Endothelial cell of hepatic sinusoid (primary cell): ENCODE measurements at regions not wholly inside any gene's neighbourhood (a gene's known extent, or its start where the extent isn't known, plus 50 kb on each side); places are given as distances from the start of the nearest gene placed in this dataset.

Experiments
- in situ Hi-C: cut with HindIII; loops from 2 replicates; pipeline ENCODE4 v1.10.0; 2017; ENCODE audit warnings: low sequenced_read_pairs

DNA sequence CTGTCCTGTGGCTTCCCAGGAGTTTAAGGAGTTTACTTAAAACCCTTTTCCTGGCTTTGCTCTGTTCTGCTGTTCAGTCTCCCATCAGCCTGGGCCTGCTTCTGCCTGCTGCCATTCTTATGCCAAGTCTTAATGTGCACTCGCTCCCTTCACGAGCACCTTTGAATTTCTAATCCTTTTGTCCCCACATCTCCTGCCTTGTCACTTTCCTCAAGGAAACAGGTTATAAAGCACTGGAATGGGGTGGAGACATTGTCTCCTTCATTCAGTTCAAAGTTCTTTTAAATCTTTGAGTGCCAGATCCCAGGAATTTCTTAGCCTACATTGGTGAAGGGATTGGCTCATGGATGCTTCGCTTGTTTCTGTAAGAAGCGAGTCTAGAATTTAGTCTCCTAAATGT is 87.2 kb upstream of the LIFR start:
- in situ Hi-C loops, result no loop called here

DNA sequence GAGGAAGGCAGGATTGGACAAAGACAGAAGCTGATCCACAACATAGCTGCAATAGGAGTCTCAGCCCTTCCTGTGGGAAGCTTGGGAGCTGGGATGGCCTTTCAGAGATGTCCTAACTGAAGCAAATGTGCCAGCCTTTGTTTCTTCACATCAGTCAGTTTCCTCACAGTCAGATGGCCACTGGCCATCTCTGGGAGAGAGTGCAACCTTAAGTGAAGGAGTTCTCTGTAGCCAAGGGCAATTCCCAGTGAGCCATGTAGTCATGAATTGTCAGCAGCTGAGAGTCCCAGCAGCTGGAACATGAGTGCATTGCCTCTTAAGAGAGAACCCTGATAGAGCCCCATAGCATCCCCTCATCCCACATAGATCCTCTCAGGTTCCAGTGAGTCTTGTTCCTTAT is 89.1 kb upstream of the LIFR start:
- in situ Hi-C loops, result loop anchor here (5.0 kb wide), 1 partner anchor 88 kb away; the partner anchor contains the start of gene LIFR

DNA sequence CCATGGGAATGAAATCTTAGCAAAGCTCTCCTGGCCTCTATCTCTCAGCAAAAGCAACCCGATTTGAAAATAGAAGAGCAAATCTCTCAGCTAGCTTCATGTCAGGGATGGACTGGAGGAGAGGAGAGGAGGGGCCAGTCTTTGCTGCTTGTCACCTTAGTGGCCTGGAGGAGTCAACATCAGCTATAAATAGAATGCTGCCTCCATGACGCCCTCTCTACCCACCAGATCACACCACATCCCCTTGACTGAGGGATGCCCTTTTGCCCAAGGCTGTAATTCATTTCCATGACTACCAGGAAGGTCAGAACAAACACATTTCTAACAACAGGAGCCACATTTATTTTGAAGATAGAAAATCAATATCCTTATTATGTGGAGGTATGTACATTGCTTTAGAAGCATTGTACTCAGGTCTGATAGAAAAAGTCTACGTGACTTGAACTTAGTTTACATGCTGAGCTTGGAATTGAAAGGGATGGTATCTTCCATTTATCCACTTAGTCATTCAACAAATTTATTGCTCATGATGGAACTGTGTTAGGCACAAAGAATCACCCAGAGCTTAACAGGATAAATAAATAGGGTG is 92.4 kb upstream of the LIFR start:
- in situ Hi-C loops, result loop anchor here (5.0 kb wide), 1 partner anchor 91 kb away; the partner anchor contains the start of gene LIFR

DNA sequence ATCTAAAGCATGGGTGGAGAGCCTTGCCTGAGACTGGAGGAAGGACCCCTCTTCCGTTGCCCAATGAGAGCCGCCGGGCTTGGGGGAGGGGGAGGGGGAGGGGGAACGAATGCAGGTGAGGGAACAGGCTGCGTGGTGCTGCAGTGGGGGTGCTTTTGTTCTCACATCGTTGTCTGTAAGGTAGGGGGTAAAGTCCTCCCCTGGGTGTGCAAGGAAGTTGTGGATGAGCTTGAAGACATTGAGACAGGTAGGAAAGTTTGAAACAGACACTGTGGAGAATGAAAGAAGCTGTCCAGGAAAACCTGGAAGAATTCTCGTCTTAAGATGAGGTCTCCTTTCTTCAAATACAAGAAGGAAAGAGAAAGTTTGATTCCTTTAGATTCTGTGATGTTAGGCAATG is 94.1 kb upstream of the LIFR start:
- in situ Hi-C loops, result loop anchor here (25.0 kb wide), 1 partner anchor 213 kb away; no protein-coding TSS in a partner anchor

DNA sequence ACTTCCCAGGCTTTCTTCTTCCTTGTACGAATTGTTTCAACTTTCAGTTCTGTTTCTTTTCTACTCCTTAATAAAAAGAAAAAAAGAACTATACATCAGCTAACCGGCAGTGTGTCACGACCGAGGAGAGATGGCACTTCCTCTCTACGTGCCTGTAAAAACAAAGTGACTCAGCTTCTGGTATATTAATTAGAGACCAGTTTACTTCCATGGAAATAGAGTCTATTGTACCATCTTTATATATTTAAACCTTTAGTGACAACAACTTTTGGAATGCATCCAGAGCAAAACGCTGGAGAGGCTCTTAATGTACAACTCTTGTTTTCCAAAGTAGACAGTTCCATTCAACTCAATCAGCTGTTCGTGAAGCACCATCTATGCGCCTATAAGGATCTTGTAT is 94.5 kb upstream of the LIFR start:
- in situ Hi-C loops, result loop anchor here (25.0 kb wide), 1 partner anchor 214 kb away; no protein-coding TSS in a partner anchor

DNA sequence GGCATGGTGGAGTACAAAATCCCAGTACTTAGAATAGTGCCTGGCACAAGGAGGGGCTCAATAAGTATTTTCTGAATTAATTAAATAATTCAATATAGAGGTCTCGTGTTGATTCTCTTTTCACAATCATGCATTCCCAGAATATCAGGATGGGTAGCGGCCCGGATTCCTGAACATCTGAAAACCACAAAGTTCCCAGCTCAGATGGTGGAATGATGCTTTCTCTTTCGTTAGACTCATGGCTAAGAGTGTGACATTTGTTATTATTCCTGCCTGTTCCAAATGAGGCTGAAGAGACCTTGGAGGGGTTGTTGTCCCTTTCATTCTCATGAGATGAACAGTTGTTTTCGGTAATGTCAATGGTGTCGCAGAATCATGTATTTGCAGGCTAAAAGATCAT is 95.4 kb upstream of the LIFR start:
- in situ Hi-C loops, result loop anchor here (25.0 kb wide), 1 partner anchor 215 kb away; no protein-coding TSS in a partner anchor

DNA sequence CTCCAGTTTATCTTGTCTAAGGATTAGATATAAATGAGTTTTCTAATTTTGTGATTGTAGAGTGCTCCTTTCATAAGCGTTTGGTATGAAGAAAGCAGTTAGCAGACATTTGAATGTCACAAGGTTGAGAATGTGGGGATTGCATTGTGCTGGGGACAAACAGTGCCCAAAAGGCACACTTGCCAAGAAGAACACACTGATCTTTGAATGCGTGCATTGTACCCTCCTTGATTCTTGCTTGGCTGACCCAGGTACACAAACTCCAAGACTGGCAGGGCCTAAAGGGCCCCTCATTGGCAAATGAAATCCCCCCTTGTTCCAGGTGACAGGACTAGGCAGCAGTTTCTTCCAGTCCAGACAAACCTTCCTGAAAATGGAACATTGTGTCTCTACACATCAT is 96.9 kb upstream of the LIFR start:
- in situ Hi-C loops, result loop anchor here (25.0 kb wide), 1 partner anchor 216 kb away; no protein-coding TSS in a partner anchor

DNA sequence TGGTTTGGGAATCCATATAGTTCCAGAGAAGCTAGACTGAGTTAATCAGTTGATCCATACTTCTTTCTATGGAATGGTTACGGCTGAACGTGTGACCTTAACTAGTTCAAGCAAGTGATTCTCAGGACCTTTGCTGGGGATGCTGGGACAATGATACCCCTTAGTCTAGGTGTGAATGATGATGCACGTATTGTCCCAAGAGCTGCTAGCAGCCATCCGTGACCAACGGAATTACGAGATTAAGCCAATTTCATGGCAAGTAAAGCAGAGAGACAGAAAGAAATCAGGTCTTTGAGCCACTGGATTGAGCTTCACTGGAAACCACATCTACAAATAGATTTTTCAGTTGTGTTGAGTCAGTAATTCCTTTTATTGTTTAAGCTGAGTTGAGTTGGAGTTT is 99.2 kb upstream of the LIFR start:
- in situ Hi-C loops, result loop anchor here (25.0 kb wide), 1 partner anchor 218 kb away; no protein-coding TSS in a partner anchor

DNA sequence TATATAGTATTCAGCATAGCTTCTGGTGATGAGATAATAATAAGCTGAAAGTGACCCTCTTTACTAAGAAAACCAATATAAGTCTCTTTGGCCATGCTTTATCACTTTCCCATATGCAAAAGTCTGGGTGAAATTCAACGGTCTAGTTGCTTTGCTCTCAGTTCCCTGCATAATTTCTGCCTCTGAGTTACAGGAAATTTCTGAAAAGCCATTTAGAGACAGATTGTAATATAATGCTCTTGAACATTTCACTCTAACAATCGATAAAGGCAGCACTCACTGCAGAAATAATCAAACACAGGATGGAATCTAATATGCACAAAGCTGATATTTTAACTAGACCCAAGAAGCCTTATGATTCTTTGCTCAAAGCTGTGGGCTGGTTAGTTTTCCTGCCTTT is 100.1 kb upstream of the LIFR start:
- in situ Hi-C loops, result loop anchor here (25.0 kb wide), 1 partner anchor 219 kb away; no protein-coding TSS in a partner anchor

DNA sequence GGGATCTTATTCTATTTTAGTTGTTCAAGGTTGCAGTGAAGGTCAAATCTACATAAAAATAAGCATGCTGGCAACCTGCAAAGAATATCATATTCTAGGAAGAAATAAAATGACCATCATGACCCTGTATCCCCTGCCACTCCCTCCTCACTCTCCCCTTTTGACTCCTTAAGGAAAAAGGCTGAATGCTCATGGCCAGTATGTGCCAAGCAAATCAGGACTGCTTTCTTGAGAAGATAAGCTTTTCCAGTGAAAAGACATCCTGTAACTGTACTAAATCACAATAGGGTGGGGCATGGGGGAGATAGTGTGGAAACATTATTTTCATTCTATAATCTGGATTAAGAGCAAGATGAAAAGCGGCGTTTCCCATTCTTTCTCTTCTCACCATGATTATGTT is 100.6 kb upstream of the LIFR start:
- in situ Hi-C loops, result loop anchor here (25.0 kb wide), 1 partner anchor 220 kb away; no protein-coding TSS in a partner anchor

DNA sequence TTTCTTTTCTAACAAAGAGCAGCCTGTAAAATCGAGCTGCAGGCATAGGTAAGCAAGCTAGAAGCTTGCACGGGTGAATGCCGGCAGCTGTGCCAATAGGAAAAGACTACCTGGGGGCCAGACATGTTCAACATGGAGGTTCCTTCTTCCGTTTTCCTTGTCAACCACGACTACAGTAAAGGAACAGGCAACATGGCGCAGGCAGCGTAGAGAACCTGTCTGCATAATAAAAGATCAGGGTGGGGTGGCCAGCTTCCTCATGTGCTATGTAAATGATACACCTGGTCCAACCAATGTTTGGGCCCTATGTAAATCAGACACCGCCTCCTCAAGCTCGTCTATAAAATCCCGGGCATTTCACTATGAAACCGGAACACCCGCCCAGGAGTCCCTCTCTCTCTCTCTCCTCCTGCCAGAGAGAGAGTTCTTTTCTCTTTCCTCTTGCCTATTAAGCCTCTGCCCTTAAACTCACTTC is 103.8 kb upstream of the LIFR start:
- in situ Hi-C loops, result loop anchor here (5.0 to 25.0 kb wide), 2 partner anchors 63 to 223 kb away; no protein-coding TSS in a partner anchor

DNA sequence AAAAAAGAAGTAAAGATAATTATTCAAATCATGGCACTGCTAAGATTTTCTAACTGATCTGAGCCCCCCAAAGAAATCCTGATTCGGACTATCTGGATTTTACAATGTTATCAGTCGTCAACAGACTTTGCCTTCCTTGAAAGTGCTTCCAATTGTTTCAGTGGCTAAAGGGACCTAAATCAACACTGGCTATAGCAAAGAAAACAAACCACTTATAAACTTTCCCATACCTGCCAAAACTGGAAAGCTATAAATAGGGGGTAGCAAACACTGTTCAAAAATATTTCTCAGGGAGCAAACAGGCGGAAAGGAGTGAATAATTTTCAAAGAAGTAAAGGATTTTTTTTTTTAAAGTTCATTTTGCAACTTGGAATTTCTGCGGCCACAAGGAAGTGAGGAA is 105.6 kb upstream of the LIFR start:
- in situ Hi-C loops, result loop anchor here (5.0 to 25.0 kb wide), 2 partner anchors 65 to 225 kb away; no protein-coding TSS in a partner anchor

DNA sequence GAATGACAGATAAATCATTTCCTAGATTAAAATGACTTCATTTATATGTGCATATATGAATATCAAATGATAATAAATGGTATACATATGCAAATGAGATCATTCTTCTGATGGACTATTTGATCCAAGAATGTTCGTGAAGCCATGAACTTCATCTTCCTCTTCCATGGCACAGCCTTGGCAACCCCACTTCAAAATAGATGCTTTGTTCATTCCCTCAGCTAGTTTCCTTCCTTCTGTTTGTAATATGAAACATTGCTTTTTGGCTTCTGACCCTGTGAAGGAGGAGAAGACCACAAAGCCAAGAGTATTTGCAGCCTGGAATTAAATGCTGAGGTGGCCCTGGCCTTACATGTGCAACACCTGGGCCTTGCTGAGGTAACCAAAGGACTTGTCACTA is 106.8 kb upstream of the LIFR start:
- in situ Hi-C loops, result loop anchor here (5.0 to 25.0 kb wide), 2 partner anchors 66 to 226 kb away; no protein-coding TSS in a partner anchor

DNA sequence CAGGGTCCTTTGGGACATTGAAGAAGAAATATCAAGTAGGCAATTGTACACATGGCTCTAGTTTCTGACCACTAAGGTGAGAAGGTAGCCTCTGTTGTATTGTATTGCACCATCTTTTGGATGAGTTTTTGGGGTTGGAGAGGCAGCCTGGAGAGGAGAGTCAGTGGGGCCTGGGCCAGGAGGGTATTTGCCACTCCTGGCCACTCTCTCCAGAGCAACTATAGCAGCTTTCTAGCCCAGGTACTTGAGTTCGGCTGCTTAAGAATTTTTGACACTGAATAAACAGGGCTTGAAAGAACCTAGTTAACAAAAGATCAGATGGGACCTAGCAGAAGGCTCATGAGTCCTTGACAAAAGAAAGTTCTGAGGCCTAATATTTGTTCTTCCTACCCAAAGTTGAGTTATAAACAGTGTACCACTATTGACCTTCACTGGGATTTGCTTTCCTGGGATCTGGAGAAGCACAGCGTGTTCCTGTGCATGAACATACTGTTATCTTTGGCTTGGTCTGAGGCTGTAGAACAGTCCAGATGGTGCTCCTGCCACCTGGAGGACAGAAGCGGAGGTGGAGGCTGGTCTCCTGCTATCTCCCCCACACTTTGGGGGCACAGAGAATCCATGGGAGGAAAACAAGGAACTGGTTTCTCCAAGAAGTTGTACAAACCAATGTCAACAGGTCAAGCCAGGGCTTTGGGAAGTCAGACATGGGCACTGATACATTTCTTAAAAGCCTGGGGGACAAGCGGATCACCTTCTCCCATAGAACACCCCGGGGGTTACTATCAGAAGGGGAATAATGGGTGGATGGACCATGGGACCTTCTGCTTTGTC is 110.4 kb upstream of the LIFR start:
- in situ Hi-C loops, result loop anchor here (25.0 kb wide), 1 partner anchor 230 kb away; no protein-coding TSS in a partner anchor

DNA sequence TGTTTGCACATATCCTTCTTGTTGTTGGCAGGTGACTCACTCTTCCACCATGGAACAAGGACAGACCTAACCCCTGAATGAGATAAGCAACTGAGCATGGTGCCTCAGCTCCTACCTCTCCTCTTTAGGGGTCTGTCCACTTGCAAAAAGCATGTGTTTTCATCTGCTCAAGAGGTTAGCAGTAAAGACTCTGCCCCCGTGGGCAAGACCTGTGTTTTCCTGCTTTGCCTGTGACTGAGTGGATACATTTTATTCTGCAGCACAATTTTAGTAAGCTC is 111.0 kb upstream of the LIFR start:
- in situ Hi-C loops, result loop anchor here (25.0 kb wide), 1 partner anchor 230 kb away; no protein-coding TSS in a partner anchor

DNA sequence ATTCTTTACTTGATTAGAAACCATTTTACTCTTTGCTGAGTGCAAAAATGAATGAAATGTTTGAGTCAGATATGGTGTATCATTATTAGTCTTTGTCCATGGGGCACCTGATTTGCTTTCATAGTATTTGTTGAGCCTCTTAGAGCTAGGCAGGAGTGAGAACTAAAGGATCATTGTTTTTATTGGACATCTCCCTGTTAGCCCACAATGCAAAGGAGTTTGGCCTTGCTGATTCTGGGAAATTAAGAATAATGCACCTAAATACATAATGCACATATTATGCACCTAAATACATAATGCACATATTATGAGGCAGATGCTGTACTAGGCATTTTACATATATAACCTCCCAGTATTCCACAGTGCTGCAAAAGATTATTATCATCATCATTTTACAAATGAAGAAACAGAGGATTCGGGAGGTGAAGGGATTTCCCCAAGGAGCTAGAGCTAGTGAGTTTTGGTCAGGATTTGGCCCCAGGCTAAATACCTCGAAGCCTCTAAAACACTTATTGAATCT is 113.0 kb upstream of the LIFR start:
- in situ Hi-C loops, result loop anchor here (25.0 kb wide), 1 partner anchor 232 kb away; no protein-coding TSS in a partner anchor

DNA sequence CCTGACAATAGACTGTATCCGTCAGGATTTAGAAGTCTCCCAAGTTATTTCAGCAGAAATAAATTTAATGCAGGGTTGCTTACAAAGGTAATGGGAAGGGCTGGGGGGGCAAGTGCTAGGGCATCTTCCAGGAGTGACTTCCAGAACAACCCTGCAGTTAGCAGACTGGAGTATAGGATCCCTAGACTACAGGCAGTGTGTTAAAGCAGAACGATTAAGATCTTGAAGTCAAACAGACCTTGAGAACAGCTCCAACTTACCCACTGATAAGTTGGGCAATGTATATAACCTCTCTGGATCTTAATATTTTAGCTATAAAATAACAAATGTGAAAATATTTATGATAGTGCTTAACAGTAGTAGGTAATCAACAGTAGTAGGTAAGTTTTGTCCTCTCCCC is 113.6 kb upstream of the LIFR start:
- in situ Hi-C loops, result loop anchor here (25.0 kb wide), 1 partner anchor 233 kb away; no protein-coding TSS in a partner anchor

DNA sequence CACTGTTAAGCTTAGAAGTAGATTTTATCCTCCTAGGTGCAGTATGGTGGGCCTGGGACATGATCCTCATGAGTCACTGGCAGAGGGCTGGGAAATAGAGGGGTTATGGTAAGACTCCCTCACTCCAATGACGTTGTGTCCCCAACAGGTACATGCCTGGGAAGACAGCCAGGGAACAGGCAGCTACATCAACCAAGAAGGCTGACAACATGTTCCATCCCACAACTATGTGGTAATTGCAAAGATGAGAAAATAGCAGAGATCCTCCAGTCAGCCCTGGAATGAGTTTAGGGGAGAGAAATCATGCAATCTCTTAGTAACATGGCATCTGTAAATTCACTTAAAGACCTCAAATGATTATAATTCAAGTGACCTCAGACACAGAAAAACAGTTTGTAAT is 114.4 kb upstream of the LIFR start:
- in situ Hi-C loops, result loop anchor here (25.0 kb wide), 1 partner anchor 234 kb away; no protein-coding TSS in a partner anchor

DNA sequence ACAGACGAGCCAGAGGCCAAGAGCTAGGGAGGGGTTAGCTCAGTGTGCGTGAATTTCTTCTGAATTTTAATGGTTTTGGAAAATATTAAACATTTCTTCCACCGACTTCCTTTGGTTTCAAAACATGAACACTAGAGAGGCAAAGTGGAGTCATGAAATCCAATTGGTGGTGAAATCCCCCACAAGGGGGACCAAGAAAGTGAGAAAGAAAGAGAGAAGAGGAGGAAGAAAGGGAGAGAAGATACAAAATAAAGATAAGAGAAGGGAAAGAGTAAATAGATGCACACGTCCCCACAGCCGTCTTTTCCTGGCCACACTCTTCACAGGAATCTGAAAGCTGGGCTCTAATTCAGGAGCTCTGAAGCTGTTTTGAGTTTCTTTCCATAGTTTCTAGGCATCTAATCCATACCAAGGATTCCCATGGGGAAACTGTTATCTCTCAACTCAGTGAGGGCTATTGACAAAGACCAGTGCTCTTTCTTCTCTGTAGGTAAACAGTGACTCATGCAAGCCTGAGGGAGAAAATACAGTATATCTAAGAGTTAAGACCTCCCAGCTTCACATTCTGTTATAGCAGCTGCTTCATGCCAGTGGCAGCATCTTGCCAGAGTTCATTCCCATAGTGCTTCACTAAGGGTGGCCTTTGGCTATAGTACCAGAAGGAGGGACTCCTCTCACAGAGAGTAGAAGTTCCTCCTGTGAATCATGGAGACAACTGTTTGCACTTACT is 115.8 kb upstream of the LIFR start:
- in situ Hi-C loops, result loop anchor here (25.0 kb wide), 1 partner anchor 235 kb away; no protein-coding TSS in a partner anchor

DNA sequence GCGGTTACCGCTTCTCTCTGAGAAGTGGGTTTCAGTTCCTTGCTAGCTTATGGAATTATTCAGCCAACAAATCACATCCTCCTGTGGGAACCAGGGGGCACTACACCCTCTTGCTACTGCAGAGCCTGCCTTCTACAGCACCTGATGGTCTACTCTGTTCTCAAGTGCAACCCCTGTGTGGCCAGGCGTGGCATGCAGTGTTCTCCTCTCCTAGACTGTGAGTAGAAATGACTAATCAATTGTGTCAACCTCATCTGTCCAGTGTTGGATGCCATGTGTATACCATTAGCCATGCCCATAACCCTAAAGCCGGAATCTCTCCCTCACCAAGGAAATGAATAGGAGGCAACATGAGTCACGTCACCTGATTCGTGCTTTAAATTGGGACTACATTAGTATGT is 117.2 kb upstream of the LIFR start:
- in situ Hi-C loops, result loop anchor here (25.0 kb wide), 1 partner anchor 236 kb away; no protein-coding TSS in a partner anchor
